ENCODE measurements at regions not wholly inside any gene's neighbourhood (a gene's known extent, or its start where the extent isn't known, plus 50 kb on each side); places are given as distances from the start of the nearest gene placed in this dataset.
"Not testable (repeated sequence)": the region's sequence is repeated elsewhere in the genome, so short reads cannot be mapped to it uniquely, and the experiment has no call there.

DNA sequence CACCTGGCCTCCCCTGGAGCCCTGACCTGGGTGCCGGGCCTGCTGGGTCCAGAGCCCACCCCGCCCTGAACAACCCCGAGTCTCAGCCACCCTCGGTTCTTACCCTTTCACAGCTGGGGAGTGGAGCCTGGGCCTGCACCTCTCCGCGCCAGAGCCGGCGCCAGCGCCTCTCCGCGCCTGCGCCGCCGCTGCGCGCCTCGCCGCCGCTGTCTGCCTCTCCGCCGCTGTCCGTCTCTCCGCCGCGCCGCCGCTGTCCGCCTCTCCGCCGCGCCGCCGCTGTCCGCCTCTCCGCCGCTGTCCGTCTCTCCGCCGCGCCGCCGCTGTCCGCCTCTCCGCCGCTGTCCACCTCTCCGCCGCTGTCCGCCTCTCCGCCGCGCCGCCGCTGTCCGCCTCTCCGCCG is 326.9 kb upstream of the PLGLB1 start:
- DNase-seq (ENCODE audit: low read depth in 2 of 2, low spot score in 1 of 2): not testable (repeated sequence)

DNA sequence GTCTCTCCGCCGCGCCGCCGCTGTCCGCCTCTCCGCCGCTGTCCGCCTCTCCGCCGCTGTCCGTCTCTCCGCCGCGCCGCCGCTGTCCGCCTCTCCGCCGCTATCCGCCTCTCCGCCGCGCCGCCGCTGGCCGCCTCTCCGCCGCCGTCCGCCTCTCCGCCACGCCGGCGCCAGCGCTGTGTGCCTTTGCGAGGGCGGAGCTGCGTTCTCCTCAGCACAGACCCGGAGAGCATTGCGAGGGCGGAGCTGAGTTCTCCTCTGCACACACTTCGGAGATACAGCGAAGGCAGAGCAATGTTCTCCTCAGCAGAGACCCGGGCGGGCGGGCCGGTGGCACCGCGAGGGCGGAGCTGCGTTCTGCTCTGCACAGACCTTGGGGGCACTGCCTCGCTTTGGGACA is 327.4 kb upstream of the PLGLB1 start:
- DNase-seq (ENCODE audit: low read depth in 2 of 2, low spot score in 1 of 2): not testable (repeated sequence)

DNA sequence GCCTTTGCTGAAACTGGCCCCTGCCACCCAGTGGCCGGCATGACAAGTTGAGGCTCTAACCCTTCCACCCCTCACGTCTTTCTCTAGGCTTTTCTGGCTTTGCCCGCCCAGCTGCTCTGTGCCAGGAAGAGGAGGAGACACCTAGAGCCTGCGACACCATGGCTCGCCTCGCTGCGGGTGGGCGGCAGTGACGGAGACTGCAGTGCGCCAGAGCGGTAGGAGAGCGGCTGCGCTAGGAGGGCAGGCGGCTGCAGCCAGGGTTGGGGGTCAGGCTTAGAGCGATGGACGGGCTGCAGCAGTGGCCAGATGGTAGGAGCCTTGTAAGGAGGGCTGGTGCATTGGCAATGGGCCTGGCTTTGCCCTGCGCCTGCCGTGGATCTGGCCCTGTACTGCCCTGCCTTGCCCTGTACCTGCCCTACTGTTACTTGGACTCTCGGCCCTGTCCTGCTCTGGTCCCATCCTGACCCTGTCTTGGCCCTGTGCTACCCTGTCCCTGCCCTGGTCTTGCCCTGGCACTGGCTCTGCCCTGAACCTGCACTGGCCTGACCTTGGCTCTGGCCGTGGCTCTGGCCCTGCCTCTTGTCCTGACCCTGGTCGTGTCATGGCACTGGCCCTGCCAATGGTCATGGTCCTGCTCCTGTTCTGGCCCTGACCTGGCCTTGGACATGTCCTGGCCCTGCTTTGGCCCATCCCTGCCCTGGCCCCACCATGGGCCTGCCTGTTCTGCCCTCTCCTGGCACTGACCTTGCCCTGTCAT is 330.7 kb upstream of the PLGLB1 start:
- DNase-seq (ENCODE audit: low read depth in 2 of 2, low spot score in 1 of 2): not testable (repeated sequence)

DNA sequence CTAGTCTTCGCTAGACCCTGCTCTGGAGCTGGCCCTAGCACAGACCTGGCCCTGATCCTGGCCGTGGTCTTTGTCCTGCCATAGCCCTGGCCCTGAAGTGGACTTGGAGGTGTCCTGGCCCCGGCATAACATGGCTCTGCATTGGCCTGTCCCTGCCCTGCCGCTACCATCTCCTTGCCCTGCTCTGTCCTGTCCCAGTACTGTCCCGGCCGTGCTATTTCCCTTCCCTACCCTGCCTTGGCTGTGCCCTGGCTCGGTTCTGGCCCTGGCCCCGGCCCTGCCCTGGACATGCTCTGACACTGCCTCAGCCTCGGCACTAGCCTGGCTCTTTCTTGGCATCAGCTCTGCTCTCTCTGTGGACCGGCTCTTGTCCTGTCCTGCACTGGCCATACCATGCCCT is 331.8 kb upstream of the PLGLB1 start:
- DNase-seq (ENCODE audit: low read depth in 2 of 2, low spot score in 1 of 2): not testable (repeated sequence)

DNA sequence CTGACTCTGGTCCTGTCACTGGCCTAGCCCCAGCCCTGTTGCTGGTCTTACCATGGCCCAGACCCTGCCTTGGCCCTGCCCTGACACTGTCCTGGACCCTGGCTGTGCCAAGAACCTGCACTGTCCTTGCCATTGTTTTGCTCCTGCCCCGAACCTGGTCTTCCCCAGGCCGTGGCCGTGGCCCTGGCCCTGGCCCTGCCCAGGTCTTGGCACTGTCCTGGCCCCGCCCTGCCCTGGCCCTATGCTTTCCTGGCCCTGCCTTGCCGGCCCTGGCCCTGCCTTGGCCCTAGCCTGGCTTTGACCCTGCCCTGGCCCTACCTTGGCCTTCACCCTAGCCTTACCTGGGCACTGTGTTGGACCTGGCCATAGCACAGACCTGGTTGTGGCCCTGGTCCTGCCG is 332.5 kb upstream of the PLGLB1 start:
- not testable (repeated sequence) for DNase-seq (ENCODE audit: low read depth in 2 of 2, low spot score in 1 of 2)

DNA sequence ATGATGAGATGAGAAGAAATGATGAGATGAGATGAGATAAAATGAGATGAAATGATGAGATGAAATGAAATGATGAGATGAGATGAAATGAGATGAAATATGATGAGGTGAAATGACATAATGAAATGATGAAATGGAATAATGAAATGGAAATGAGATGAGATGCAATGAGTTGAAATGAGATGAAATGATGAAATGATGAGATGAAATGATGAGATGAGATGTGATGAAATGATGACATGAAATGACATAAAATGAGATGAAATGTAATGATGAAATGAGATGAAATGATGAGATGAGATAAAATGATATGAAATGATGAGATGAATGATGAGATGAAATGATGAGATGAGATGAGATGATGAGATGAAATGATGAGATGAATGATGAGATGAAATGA is 338.6 kb upstream of the PLGLB1 start:
- not testable (repeated sequence) for DNase-seq (ENCODE audit: low read depth in 2 of 2, low spot score in 1 of 2)

DNA sequence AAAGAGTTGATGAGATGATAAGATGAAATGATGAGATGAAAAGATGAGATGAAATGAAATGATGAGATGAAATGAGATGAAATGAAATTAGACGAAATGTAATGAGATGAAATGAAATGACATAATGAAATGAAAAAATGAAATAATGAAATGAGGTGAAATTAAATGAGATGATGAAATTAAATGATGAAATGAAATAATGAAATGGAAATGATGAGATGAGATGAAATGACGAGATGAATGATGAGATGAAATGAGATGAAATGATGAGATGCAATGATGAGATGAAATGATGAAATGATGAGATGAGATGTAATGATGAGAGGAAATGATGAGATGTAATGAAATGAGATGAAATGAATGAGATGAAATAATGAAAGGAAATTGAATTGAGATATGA is 339.3 kb upstream of the PLGLB1 start:
- DNase-seq (ENCODE audit: low read depth in 2 of 2, low spot score in 1 of 2): not testable (repeated sequence)

DNA sequence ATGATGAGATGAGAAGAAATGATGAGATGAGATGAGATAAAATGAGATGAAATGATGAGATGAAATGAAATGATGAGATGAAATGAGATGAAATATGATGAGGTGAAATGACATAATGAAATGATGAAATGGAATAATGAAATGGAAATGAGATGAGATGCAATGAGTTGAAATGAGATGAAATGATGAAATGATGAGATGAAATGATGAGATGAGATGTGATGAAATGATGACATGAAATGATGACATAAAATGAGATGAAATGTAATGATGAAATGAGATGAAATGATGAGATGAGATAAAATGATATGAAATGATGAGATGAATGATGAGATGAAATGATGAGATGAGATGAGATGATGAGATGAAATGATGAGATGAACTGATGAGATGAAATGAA is 340.2 kb upstream of the PLGLB1 start:
- not testable (repeated sequence) for DNase-seq (ENCODE audit: low read depth in 2 of 2, low spot score in 1 of 2)

DNA sequence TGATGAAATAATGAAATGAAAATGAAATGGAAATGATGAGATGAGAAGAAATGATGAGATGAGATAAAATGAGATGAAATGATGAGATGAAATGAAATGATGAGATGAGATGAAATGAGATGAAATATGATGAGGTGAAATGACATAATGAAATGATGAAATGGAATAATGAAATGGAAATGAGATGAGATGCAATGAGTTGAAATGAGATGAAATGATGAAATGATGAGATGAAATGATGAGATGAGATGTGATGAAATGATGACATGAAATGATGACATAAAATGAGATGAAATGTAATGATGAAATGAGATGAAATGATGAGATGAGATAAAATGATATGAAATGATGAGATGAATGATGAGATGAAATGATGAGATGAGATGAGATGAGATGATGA is 342.7 kb upstream of the PLGLB1 start:
- not testable (repeated sequence) for DNase-seq (ENCODE audit: low read depth in 2 of 2, low spot score in 1 of 2)

DNA sequence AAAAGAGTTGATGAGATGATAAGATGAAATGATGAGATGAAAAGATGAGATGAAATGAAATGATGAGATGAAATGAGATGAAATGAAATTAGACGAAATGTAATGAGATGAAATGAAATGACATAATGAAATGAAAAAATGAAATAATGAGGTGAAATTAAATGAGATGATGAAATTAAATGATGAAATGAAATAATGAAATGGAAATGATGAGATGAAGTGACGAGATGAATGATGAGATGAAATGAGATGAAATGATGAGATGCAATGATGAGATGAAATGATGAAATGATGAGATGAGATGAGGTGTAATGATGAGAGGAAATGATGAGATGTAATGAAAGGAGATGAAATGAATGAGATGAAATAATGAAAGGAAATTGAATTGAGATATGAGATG is 343.4 kb upstream of the PLGLB1 start:
- DNase-seq (ENCODE audit: low read depth in 2 of 2, low spot score in 1 of 2): not testable (repeated sequence)

DNA sequence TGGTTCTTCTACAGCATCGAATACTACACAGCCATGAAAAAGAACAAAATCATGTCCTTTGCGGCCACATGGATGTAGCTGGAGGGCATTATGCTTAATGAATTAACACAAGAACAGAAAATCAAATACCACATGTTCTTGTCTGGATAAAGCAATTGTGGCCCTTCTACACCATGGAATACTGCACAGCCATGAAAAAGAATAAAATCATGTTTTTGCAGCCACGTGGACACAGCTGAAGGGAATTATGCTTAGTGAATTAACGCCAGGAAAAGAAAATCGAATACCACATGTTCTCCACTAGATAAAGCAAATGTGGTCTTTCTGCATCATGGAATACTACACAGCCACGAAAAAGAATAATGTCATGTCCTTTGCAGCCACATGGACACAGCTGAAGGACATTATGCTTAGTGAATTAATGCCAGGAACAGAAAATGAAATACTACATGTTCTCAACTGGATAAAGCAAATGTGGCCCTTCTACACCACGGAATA is 361.8 kb upstream of the PLGLB2 start:
- not testable (repeated sequence) for DNase-seq (ENCODE audit: low read depth in 2 of 2, low spot score in 1 of 2)

DNA sequence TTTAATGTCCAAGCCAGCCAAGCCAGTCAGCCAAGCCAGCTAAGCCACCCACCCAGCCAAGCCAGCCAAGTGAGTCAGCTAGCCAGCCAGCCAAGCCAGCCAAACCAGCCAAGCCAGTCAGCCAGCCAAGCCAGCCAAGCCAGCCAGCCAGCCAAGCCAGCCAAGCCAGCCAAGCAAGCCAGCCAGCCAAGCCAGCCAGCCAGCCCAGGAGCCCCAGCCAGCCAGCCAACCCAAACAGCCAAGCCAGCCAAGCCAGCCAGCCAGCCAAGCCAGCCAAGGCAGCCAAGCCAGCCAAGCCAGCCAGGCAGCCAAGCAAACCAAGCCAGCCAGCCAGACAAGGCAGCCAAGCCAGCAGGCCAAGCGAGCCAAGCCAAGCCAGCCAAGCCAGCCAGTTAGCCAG is 352.1 kb upstream of the PLGLB2 start:
- not testable (repeated sequence) for DNase-seq (ENCODE audit: low read depth in 2 of 2, low spot score in 1 of 2)

DNA sequence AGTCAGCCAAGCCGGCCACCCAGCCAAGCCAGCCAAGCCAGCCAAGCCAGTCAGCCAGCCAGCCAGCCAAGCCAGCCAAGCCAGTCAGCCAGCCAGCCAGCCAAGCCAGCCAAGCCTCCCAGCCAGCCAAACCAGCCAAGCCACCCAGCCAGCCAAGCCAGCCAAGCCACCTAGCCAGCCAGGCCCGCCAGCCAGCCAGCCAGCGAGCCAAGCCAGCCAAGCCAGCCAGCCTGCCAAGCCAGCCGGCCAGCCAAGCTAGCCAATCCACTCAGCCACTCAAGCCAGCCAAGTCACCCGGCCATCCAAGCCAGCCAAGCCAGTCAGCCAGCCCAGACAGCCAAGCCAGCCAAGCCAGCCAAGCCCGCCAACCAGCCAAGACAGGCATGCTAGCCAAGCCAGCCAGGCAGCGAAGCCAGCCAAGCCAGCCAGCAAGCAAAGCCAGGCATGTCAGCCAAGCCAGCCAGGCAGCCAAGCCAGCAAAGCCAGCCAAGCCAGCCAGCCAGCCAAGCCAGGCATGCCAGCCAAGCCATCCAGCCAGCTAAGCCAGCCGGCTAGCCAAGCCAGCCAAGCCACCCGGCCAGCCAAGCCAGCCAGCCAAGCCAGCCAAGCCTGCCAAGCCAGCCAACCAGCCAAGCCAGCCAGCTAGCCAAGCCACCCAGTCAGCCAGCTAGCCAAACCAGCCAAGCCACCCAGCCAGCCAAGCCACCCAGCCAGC is 351.2 kb upstream of the PLGLB2 start:
- not testable (repeated sequence) for DNase-seq (ENCODE audit: low read depth in 2 of 2, low spot score in 1 of 2)

DNA sequence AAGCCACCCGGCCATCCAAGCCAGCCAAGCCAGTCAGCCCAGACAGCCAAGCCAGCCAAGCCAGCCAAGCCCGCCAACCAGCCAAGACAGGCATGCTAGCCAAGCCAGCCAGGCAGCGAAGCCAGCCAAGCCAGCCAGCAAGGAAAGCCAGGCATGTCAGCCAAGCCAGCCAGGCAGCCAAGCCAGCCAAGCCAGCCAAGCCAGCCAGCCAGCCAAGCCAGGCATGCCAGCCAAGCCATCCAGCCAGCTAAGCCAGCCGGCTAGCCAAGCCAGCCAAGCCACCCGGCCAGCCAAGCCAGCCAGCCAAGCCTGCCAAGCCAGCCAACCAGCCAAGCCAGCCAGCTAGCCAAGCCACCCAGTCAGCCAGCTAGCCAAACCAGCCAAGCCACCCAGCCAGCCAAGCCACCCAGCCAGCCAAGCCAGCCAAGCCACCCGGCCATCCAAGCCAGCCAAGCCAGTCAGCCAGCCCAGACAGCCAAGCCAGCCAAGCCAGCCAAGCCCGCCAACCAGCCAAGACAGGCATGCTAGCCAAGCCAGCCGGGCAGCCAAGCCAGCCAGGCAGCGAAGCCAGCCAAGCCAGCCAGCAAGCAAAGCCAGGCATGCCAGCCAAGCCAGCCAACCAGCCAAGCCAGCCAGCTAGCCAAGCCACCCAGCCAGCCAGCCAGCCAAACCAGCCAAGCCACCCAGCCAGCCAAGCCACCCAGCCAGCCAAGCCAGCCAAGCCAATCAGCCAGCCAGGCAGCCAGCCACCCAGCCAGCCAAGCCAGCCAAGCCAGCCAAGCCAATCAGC is 350.4 kb upstream of the PLGLB2 start:
- DNase-seq (ENCODE audit: low read depth in 2 of 2, low spot score in 1 of 2): not testable (repeated sequence)

DNA sequence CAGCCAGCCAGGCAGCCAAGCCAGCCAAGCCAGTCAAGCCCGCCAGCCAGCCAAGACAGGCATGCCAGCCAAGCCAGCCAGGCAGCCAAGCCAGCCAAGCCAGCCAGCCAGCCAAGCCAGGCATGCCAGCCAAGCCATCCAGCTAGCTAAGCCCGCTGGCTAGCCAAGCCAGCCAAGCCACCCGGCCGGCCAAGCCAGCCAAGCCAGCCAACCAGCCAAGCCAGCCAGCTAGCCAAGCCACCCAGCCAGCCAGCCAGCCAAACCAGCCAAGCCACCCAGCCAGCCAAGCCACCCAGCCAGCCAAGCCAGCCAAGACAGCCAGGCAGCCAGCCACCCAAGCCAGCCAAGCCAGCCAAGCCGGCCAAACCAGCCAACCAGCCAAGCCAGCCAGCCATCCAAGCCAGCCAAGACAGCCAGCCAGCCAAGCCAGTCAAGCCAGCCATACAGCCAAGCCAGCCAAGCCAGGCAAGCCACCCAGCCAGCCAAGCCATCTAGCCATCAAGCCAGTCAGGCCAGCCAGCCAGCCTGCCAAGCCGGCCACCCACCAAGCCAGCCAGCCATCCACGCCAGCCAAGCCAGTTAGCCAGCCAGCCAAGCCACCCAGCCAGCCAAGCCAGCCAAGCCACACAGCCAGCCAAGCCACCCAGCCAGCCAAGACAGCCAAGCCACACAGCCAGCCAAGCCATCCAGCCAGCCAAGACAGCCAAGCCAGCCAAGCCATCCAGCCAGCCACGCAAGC is 349.2 kb upstream of the PLGLB2 start:
- not testable (repeated sequence) for DNase-seq (ENCODE audit: low read depth in 2 of 2, low spot score in 1 of 2)

DNA sequence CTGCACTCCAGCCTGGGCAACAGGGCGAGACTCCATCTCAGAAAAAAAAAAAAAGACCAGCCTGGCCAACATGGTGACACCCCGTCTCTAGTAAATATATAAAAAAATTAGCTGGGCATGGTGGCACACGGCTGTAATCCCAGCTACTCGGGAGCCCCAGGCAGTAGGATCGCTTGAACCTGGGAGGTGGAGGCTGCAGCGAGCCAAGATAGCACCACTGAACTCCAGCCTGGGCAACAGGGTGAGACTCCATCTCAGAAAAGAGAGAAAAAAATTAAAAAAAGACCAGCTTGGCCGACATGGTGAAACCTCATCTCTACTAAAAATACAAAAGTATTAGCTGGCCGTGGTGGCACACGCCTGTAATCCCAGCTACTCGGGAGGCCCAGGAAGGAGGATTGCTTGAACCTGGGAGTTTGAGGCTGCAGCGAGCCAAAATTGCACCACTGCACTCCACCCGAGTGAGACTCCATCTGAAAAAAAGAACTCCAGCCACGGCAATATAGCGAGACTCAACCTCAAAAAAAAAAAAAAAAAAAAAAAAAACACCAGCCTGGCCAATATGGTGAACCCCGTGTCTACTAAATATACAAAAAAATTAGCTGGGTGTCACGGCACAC is 346.1 kb upstream of the PLGLB2 start:
- no peak for DNase-seq (ENCODE audit: low read depth in 2 of 2, low spot score in 1 of 2)

DNA sequence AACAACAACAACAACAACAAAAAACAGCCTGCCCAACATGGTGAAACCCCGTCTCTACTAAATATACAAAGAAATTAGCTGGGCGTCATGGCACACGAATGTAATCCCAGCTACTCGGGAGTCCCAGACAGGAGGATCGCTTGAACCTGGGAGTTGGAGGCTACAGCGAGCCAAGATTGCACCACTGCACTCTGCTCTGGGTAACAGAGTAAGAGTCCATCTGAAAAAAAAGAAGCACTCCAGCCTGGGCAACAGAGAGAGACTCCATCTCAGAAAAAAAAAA is 344.1 kb upstream of the PLGLB2 start:
- no peak for DNase-seq (ENCODE audit: low read depth in 2 of 2, low spot score in 1 of 2)

DNA sequence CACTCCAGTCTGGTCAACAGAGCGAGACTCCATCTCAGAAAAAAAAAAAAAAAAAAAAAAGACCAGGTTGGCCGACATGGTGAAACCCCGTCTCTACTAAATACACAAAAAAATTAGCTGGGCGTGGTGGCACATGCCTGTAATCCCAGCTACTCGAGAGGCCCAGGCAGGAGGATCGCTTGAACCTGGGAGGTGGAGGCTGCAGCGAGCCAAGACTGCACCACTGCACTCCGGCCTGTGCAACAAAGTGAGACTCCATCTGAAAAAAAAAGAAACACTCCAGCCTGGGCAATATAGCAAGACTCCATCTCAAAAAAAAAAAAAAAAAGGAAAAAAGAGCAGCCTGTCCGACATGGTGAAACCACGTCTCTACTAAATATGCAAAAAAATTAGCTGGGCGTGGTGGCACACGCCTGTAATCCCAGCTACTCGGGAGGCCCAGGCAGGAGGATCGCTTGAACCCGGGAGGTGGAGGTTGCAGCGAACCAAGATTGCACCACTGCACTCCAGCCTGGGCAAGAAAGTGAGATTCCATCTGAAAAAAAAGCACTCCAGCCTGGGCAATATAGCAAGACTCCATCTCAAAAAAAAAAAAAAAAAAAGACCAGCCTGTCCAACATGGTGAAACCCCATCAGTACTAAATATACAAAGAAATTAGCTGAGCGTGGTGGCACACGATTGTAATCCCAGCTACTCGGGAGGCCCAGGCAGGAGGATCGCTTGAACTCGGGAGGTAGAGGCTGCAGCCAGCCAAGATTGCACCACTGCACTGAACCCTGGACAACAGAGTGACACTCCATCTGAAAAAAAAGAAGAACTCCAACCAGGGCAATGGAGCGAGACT is 343.3 kb upstream of the PLGLB2 start:
- not testable (repeated sequence) for DNase-seq (ENCODE audit: low read depth in 2 of 2, low spot score in 1 of 2)

DNA sequence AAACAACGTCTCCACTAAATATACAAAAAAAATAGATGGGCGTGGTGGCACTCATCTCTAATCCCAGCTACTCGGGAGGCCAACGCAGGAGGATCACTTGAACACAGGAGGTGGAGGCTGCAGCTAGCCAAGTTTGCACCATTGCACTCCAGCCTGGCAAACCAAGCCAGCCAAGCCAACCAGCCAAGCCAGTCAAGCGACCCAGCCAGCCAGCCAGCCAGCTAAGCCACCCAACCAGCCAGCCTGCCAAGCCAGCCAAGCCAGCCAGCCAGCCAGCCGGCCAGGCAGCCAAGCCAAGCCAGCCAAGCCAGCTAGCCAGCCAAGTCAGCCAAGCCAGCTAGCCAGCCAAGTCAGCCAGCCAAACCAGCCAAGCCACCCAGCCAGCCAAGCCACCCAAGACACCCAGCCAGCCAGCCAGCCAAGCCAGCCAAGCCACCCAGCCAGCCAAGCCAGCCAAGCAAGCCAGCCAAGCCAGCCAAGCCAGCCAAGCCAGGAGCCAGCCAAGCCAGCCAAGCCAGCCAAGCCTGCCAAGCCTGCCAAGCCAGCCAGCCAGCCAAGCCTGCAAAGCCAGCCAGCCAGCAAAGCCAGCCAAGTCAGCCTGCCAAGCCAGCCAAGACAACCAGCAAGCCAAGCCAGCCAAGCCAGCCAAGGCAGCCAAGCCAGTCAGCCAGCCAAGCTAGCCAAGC is 342.2 kb upstream of the PLGLB2 start:
- DNase-seq (ENCODE audit: low read depth in 2 of 2, low spot score in 1 of 2): not testable (repeated sequence)
